ENCODE measurements at regions not wholly inside any gene's neighbourhood (a gene's known extent, or its start where the extent isn't known, plus 50 kb on each side); places are given as distances from the start of the nearest gene placed in this dataset.

- TF ChIP-seq, protein P1, sequence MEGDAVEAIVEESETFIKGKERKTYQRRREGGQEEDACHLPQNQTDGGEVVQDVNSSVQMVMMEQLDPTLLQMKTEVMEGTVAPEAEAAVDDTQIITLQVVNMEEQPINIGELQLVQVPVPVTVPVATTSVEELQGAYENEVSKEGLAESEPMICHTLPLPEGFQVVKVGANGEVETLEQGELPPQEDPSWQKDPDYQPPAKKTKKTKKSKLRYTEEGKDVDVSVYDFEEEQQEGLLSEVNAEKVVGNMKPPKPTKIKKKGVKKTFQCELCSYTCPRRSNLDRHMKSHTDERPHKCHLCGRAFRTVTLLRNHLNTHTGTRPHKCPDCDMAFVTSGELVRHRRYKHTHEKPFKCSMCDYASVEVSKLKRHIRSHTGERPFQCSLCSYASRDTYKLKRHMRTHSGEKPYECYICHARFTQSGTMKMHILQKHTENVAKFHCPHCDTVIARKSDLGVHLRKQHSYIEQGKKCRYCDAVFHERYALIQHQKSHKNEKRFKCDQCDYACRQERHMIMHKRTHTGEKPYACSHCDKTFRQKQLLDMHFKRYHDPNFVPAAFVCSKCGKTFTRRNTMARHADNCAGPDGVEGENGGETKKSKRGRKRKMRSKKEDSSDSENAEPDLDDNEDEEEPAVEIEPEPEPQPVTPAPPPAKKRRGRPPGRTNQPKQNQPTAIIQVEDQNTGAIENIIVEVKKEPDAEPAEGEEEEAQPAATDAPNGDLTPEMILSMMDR (IDR thresholded peaks at IDR 0.05; ENCODE audit: insufficient read depth in 1 of 2, low read depth in 1 of 2, low read length in 1 of 2, severe bottlenecking in 1 of 2, unreplicated experiment in 1 of 2): no peak
- H3K4me1 Mint-ChIP-seq (ENCODE audit: low read depth, unreplicated experiment): no peaks in the 10 kb centered on the region
- ChIA-PET POLR2A (no interaction called here), CTCF (no interaction called here)
- no peak for DNase-seq
- no peaks in the 10 kb centered on the region for H3K36me3 ChIP-seq (ENCODE audit: control insufficient read depth, insufficient read depth, low read length)
- no peaks in the 10 kb centered on the region for H3K36me3 Mint-ChIP-seq (ENCODE audit: insufficient read depth, unreplicated experiment)
- H3K27me3 ChIP-seq (replicated peaks; ENCODE audit: control insufficient read depth, insufficient read depth, low read length): no peaks in the 10 kb centered on the region
- no peak overlapping the region for H3K4me3 ChIP-seq (ENCODE audit: low read depth, low read length)
- no peaks in the 10 kb centered on the region for H3K4me1 ChIP-seq
- no peaks in the 10 kb centered on the region for H3K9me3 Mint-ChIP-seq (ENCODE audit: unreplicated experiment)
- BruUV-seq (replicated peaks): no TSS peak
- H3K9me3 ChIP-seq: no peaks in the 10 kb centered on the region
- no peak overlapping the region for H3K4me3 Mint-ChIP-seq (ENCODE audit: unreplicated experiment)
- no peaks in the 10 kb centered on the region for H3K27me3 Mint-ChIP-seq (ENCODE audit: insufficient read depth, unreplicated experiment)
- H3K27ac Mint-ChIP-seq (ENCODE audit: unreplicated experiment): no peak overlapping the region
- intact Hi-C loops (cut with micrococcal nuclease; ENCODE audit: unreplicated experiment): no loop called here
Measured at GRCh38 chr16:35386619-35387018, 1927.2 kb downstream of the TP53TG3F start.

DNA sequence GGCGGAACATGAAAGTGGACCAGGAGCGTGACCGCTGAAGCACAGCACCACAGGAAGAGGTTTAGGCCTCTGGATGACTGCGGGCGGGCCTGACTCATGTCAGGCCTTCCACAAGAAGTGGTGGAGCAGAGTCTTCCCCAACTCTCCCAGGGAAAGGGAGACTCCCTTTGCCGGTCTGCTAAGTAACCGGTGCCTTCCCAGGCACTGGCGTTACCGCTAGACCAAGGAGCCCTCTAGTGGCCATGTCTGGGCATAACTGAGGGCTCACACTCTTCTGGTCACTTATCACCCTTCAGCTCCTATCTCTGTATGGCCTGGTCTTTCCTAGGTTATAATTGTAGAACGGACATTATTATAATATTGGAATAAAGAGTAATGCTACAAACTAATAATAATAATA lies 1931.9 kb downstream of the TP53TG3F start:
- Histone ChIP-seq H3K4me3 (ENCODE audit: low read depth, low read length) (no peak overlapping the region), H3K9me3 (no peaks in the 10 kb centered on the region), H3K4me1 (no peaks in the 10 kb centered on the region), H3K36me3 (ENCODE audit: control insufficient read depth, insufficient read depth, low read length) (no peaks in the 10 kb centered on the region), H3K27me3 (replicated peaks; ENCODE audit: control insufficient read depth, insufficient read depth, low read length) (no peaks in the 10 kb centered on the region)
- ChIA-PET POLR2A (no interaction called here), CTCF (no interaction called here)
- intact Hi-C loops (cut with micrococcal nuclease; ENCODE audit: unreplicated experiment): no loop called here
- no peaks in the 10 kb centered on the region for H3K9me3 Mint-ChIP-seq (ENCODE audit: unreplicated experiment)
- no peak overlapping the region for H3K4me3 Mint-ChIP-seq (ENCODE audit: unreplicated experiment)
- TF ChIP-seq, protein P1 (IDR thresholded peaks at IDR 0.05; ENCODE audit: insufficient read depth in 1 of 2, low read depth in 1 of 2, low read length in 1 of 2, severe bottlenecking in 1 of 2, unreplicated experiment in 1 of 2): peak; percentile 61 to 63
- no peaks in the 10 kb centered on the region for H3K27me3 Mint-ChIP-seq (ENCODE audit: insufficient read depth, unreplicated experiment)
- no peaks in the 10 kb centered on the region for H3K36me3 Mint-ChIP-seq (ENCODE audit: insufficient read depth, unreplicated experiment)
- H3K4me1 Mint-ChIP-seq (ENCODE audit: low read depth, unreplicated experiment): no peaks in the 10 kb centered on the region
- BruUV-seq (replicated peaks): no TSS peak
- no peak overlapping the region for H3K27ac Mint-ChIP-seq (ENCODE audit: unreplicated experiment)
- DNase-seq: peak; percentile 58 to 59

DNA sequence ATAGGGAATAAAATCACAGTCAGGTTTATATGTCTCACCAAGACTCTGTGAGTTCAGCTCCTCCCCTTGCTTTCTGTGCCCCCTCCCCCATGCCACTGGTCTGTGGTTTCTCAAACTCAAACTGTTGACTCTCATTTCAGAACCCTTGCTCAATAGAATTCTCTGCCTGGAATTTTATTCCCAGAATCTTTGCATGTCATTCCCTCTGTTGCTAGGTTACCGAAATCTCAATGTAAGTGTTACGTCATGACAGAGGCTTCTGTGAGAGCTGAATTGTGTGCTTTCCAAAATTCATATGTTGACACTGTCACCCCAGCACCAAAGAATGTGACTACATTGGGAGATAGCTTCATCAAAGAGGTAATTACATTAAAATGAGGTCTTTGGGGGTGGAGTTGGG lies 1938.8 kb downstream of the TP53TG3F start:
- H3K4me1 Mint-ChIP-seq (ENCODE audit: low read depth, unreplicated experiment): no peaks in the 10 kb centered on the region
- Histone ChIP-seq H3K9me3 (no peaks in the 10 kb centered on the region), H3K4me1 (no peaks in the 10 kb centered on the region), H3K36me3 (ENCODE audit: control insufficient read depth, insufficient read depth, low read length) (no peaks in the 10 kb centered on the region), H3K4me3 (ENCODE audit: low read depth, low read length) (no peak overlapping the region), H3K27me3 (replicated peaks; ENCODE audit: control insufficient read depth, insufficient read depth, low read length) (no peaks in the 10 kb centered on the region)
- TF ChIP-seq, protein P1 (IDR thresholded peaks at IDR 0.05; ENCODE audit: insufficient read depth in 1 of 2, low read depth in 1 of 2, low read length in 1 of 2, severe bottlenecking in 1 of 2, unreplicated experiment in 1 of 2): no peak
- no peaks in the 10 kb centered on the region for H3K27me3 Mint-ChIP-seq (ENCODE audit: insufficient read depth, unreplicated experiment)
- CTCF ChIA-PET: no interaction called here
- no peak overlapping the region for H3K27ac Mint-ChIP-seq (ENCODE audit: unreplicated experiment)
- intact Hi-C loops (cut with micrococcal nuclease; ENCODE audit: unreplicated experiment): no loop called here
- no peak for DNase-seq
- no peak overlapping the region for H3K4me3 Mint-ChIP-seq (ENCODE audit: unreplicated experiment)
- BruUV-seq (replicated peaks): no TSS peak
- peaks cover 8% of the 10 kb centered on the region for H3K9me3 Mint-ChIP-seq (ENCODE audit: unreplicated experiment)
- POLR2A ChIA-PET: no interaction called here
- H3K36me3 Mint-ChIP-seq (ENCODE audit: insufficient read depth, unreplicated experiment): no peaks in the 10 kb centered on the region
